ENCODE measurements at regions not wholly inside any gene's neighbourhood (a gene's known extent, or its start where the extent isn't known, plus 50 kb on each side); places are given as distances from the start of the nearest gene placed in this dataset.

DNA sequence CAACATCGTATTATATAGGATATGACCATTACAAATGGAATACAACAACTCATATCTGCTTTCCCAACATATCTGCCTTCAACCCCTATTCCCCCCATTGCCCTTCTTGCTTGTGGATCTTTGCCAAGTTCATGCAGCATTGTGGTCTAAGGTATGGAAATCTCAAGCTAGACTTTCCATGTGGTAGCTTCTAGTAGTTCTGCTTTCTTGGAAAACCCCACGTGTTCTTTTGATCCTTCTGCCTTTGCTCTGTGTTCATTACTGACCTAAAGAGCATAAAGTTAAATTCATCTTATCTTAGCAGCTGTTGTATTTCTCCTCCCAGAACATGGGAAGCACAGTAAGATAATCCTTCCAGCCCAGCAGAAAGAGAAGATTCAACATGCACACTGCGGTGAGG is 202.0 kb upstream of the SALL1 start:
- CTCF ChIA-PET (ENCODE audit: low intra/inter-chr PET ratio, low total read pairs) = no interaction called here
- no peak overlapping the region for H3K4me2 ChIP-seq (ENCODE audit: low read depth, low read length)
- H3K27me3 ChIP-seq (ENCODE audit: control insufficient read depth in 1 of 2, insufficient read depth in 2 of 2, low read length in 2 of 2) = no peaks in the 10 kb centered on the region
- no peak overlapping the region for H2AFZ ChIP-seq (ENCODE audit: low read length)
- H3K36me3 ChIP-seq (replicated peaks in 1 of 2; ENCODE audit: control insufficient read depth in 1 of 2, insufficient read depth in 2 of 2, low read length in 2 of 2) = no peaks in the 10 kb centered on the region
- no peaks in the 10 kb centered on the region for H4K20me1 ChIP-seq (ENCODE audit: insufficient read depth, low read length)
- no TSS peak for BruUV-seq (replicated peaks)
- H3K79me2 ChIP-seq (ENCODE audit: insufficient read depth, low read length) = no peaks in the 10 kb centered on the region
- intact Hi-C loops (cut with micrococcal nuclease; ENCODE audit: unreplicated experiment) (no loop called here), in situ Hi-C loops (cut with HindIII; ENCODE audit: extremely low pct_ligation_motif_present, low pct_unique_long_range_greater_than_20kb) (no loop called here)
- POLR2A ChIA-PET = no interaction called here
- no peak overlapping the region for H3K27ac ChIP-seq (ENCODE audit: extremely low read length, insufficient read depth, low read length)
- H3K4me1 ChIP-seq (ENCODE audit: insufficient read depth, low read length) = no peaks in the 10 kb centered on the region
- H3K9me3 ChIP-seq (ENCODE audit: low read length) = no peaks in the 10 kb centered on the region
- H3K4me3 ChIP-seq (replicated peaks in 1 of 3; ENCODE audit: insufficient read depth in 1 of 3, low read depth in 2 of 3, low read length in 3 of 3) = no peak overlapping the region
- WGBS (ENCODE audit: low lambda C conversion rate) = 24% methylated on average over 3 of the region's 3 CpGs
- no peak for TF ChIP-seq ARNTL (CRISPR knock-in tag; IDR thresholded peaks at IDR 0.05)
- TF ChIP-seq, protein P1, sequence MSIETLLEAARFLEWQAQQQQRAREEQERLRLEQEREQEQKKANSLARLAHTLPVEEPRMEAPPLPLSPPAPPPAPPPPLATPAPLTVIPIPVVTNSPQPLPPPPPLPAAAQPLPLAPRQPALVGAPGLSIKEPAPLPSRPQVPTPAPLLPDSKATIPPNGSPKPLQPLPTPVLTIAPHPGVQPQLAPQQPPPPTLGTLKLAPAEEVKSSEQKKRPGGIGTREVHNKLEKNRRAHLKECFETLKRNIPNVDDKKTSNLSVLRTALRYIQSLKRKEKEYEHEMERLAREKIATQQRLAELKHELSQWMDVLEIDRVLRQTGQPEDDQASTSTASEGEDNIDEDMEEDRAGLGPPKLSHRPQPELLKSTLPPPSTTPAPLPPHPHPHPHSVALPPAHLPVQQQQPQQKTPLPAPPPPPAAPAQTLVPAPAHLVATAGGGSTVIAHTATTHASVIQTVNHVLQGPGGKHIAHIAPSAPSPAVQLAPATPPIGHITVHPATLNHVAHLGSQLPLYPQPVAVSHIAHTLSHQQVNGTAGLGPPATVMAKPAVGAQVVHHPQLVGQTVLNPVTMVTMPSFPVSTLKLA (IDR thresholded peaks at IDR 0.05) = peak; percentile 92
- ATAC-seq (no peak), FAIRE-seq (no peak), DNase-seq (ENCODE audit: low spot score) (no peak)
- no peak overlapping the region for H3K9ac ChIP-seq (ENCODE audit: insufficient read depth, low read depth, low read length)

GRCh38 chr16:51349626-51350025 is 198.6 kb upstream of the SALL1 start:
- Histone ChIP-seq H3K9me3 (ENCODE audit: low read length) (no peaks in the 10 kb centered on the region), H3K4me1 (ENCODE audit: insufficient read depth, low read length) (no peaks in the 10 kb centered on the region), H3K27me3 (ENCODE audit: control insufficient read depth in 1 of 2, insufficient read depth in 2 of 2, low read length in 2 of 2) (no peaks in the 10 kb centered on the region), H3K4me3 (replicated peaks in 1 of 3; ENCODE audit: insufficient read depth in 1 of 3, low read depth in 2 of 3, low read length in 3 of 3) (no peak overlapping the region), H3K9ac (ENCODE audit: insufficient read depth, low read depth, low read length) (no peak overlapping the region), H3K4me2 (ENCODE audit: low read depth, low read length) (no peak overlapping the region), H3K79me2 (ENCODE audit: insufficient read depth, low read length) (no peaks in the 10 kb centered on the region), H3K36me3 (replicated peaks in 1 of 2; ENCODE audit: control insufficient read depth in 1 of 2, insufficient read depth in 2 of 2, low read length in 2 of 2) (no peaks in the 10 kb centered on the region), H3K27ac (ENCODE audit: extremely low read length, insufficient read depth, low read length) (no peak overlapping the region), H2AFZ (ENCODE audit: low read length) (no peak overlapping the region), H4K20me1 (ENCODE audit: insufficient read depth, low read length) (no peaks in the 10 kb centered on the region)
- in situ Hi-C loops (cut with HindIII; ENCODE audit: extremely low pct_ligation_motif_present, low pct_unique_long_range_greater_than_20kb) (no loop called here), intact Hi-C loops (cut with micrococcal nuclease; ENCODE audit: unreplicated experiment) (no loop called here)
- CTCF ChIA-PET (ENCODE audit: low intra/inter-chr PET ratio, low total read pairs) = no interaction called here
- no peak for FAIRE-seq
- no TSS peak for BruUV-seq (replicated peaks)
- POLR2A ChIA-PET = no interaction called here
- ATAC-seq = no peak
- WGBS (ENCODE audit: low lambda C conversion rate) = 0% methylated on average over 1 of the region's 3 CpGs
- no peak for DNase-seq (ENCODE audit: low spot score)
- TF ChIP-seq, protein P2, sequence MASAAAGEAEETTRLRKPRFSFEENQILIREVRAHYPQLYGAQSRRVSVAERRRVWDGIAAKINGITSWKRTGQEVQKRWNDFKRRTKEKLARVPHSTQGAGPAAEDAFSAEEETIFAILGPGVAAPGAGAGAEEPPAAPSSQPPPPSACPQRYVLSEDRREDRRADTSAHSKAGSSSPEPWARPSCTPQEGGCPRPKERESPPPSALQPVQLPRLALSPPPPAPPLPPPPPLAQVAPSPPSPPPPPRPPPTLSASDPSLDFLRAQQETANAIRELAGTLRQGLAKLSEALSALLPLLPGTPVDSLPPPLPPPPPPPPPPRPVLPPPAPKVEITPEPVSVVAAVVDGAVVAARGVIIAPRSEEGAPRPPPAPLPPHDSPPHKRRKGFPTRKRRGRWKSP (CRISPR knock-in tag; IDR thresholded peaks at IDR 0.05) = no peak
- TF ChIP-seq, protein P3, sequence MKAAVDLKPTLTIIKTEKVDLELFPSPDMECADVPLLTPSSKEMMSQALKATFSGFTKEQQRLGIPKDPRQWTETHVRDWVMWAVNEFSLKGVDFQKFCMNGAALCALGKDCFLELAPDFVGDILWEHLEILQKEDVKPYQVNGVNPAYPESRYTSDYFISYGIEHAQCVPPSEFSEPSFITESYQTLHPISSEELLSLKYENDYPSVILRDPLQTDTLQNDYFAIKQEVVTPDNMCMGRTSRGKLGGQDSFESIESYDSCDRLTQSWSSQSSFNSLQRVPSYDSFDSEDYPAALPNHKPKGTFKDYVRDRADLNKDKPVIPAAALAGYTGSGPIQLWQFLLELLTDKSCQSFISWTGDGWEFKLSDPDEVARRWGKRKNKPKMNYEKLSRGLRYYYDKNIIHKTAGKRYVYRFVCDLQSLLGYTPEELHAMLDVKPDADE (CRISPR knock-in tag; IDR thresholded peaks at IDR 0.05) = no peak
- TF ChIP-seq ZNF337 (CRISPR knock-in tag; IDR thresholded peaks at IDR 0.05; ENCODE audit: borderline replicate concordance, low read depth) (no peak), SAP130 (CRISPR knock-in tag; IDR thresholded peaks at IDR 0.05; ENCODE audit: low read depth) (no peak), ZNF225 (CRISPR knock-in tag; IDR thresholded peaks at IDR 0.05) (no peak), ZFP41 (CRISPR knock-in tag; IDR thresholded peaks at IDR 0.05; ENCODE audit: borderline replicate concordance) (no peak), ZNF687 (CRISPR knock-in tag; IDR thresholded peaks at IDR 0.05) (no peak), MYC (CRISPR knock-in tag; IDR thresholded peaks at IDR 0.05; ENCODE audit: borderline replicate concordance) (no peak), NR1H2 (CRISPR knock-in tag; IDR thresholded peaks at IDR 0.05; ENCODE audit: borderline replicate concordance, low read depth) (no peak), PHB2 (IDR thresholded peaks at IDR 0.05; ENCODE audit: partially characterized antibody) (no peak)
